DOHH2 (cell line): ENCODE measurements at regions not wholly inside any gene's neighbourhood (a gene's known extent, or its start where the extent isn't known, plus 50 kb on each side); places are given as distances from the start of the nearest gene placed in this dataset.

Experiments used
- H3F3A ChIP-seq: fragments of 200-600 bp; sonication (generic), shearing (Covaris generic); 2 replicates; pipeline ENCODE4 v1.6.0; 2016; ENCODE audit warnings: antibody characterized with exemption, mild to moderate bottlenecking; ENCODE audit not compliant: control insufficient read depth, insufficient read depth
- H3K27ac ChIP-seq: fragments of 200-600 bp; sonication (generic); 2 replicates; pipeline ENCODE4 v1.5.1; 2014; ENCODE audit warnings: low read depth, mild to moderate bottlenecking, low read length, moderate library complexity
- H3K27me3 ChIP-seq: fragments of 200-600 bp; sonication (generic); 2 replicates; pipeline ENCODE4 v1.6.1; 2014; ENCODE audit warnings: mild to moderate bottlenecking, low read length, mixed read lengths; ENCODE audit not compliant: control insufficient read depth
- H3K36me3 ChIP-seq: fragments of 200-600 bp; sonication (generic); 2 replicates; pipeline ENCODE4 v1.6.1; 2014; ENCODE audit warnings: mild to moderate bottlenecking, low read length, moderate library complexity, mixed read lengths; ENCODE audit not compliant: control insufficient read depth
- H3K4me1 ChIP-seq: fragments of 200-600 bp; sonication (generic); 2 replicates; pipeline ENCODE4 v1.6.1; 2014; ENCODE audit warnings: mild to moderate bottlenecking, low read length, mixed read lengths; ENCODE audit not compliant: control insufficient read depth
- H3K4me2 ChIP-seq: fragments of 200-600 bp; sonication (generic); 2 replicates; pipeline ENCODE4 v1.6.0; 2014; ENCODE audit warnings: mild to moderate bottlenecking, low read length, moderate library complexity
- H3K4me3 ChIP-seq: fragments of 200-600 bp; sonication (generic); 2 replicates; pipeline ENCODE4 v1.5.1; 2014; ENCODE audit warnings: mild to moderate bottlenecking, low read length, mixed read lengths
- H3K79me2 ChIP-seq: fragments of 200-600 bp; sonication (generic); 2 replicates; pipeline ENCODE4 v1.6.1; 2014; ENCODE audit warnings: mild to moderate bottlenecking, low read length, mixed read lengths; ENCODE audit not compliant: control insufficient read depth
- H3K9me2 ChIP-seq: fragments of 200-600 bp; sonication (generic); replicated peaks from 2 replicates; pipeline ENCODE4 v1.6.1; 2014; ENCODE audit warnings: mild to moderate bottlenecking, low read length, mixed read lengths; ENCODE audit not compliant: control insufficient read depth
- H3K9me3 ChIP-seq: fragments of 200-600 bp; sonication (generic); 2 replicates; pipeline ENCODE4 v1.6.1; 2014; ENCODE audit warnings: antibody characterized with exemption, low read length, mixed read lengths; ENCODE audit not compliant: control insufficient read depth, insufficient read depth
- H4K20me1 ChIP-seq: fragments of 200-600 bp; sonication (generic); 2 replicates; pipeline ENCODE4 v1.6.0; 2014; ENCODE audit warnings: low read depth, mild to moderate bottlenecking, antibody characterized with exemption, low read length, moderate library complexity; ENCODE audit not compliant: control insufficient read depth, insufficient read depth
- EZH2phosphoT487 ChIP-seq: fragments of 200-600 bp; sonication (generic); IDR thresholded peaks from 2 replicates; pipeline ENCODE4 v1.6.1; 2017; ENCODE audit warnings: borderline replicate concordance, mild to moderate bottlenecking, antibody characterized with exemption, low read length, moderate library complexity, mixed read lengths
- TF ChIP-seq, protein P1 (sequence below): fragments of 200-600 bp; sonication (generic); IDR thresholded peaks from one replicate; pipeline ENCODE4 v1.5.1; 2014; ENCODE audit warnings: antibody characterized with exemption, mild to moderate bottlenecking, low read depth, low read length; ENCODE audit not compliant: poor library complexity, severe bottlenecking

DNA sequence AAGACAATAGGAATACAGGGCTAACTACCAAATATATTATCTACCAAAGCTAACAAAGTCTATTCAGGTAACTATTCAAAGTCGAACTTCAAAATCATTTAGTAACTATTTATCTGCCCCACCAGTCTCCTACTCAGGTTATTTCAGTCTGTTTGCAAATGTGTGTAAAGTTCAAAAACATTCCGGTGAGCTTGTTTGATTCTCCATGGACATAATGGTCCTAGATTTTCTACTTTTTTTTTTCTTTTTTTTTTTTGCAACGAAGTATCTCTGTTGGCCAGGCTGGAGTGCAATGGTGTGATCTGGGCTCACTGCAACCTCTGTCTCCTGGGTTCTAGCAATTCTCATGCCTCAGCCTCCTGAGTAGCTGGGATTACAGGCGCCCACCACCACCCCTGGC, 236.0 kb upstream of the FOXQ1 start:
- Histone ChIP-seq H3K9me2 (no peaks in the 10 kb centered on the region), H3K4me3 (no peak overlapping the region), H4K20me1 (no peaks in the 10 kb centered on the region), H3K4me2 (no peak overlapping the region), H3F3A (no peaks in the 10 kb centered on the region), H3K79me2 (no peaks in the 10 kb centered on the region), H3K36me3 (no peaks in the 10 kb centered on the region), H3K9me3 (no peaks in the 10 kb centered on the region), H3K27me3 (no peaks in the 10 kb centered on the region), H3K4me1 (no peaks in the 10 kb centered on the region), H3K27ac (no peak overlapping the region)
- TF ChIP-seq EZH2phosphoT487 = no peak
- TF ChIP-seq, protein P1, sequence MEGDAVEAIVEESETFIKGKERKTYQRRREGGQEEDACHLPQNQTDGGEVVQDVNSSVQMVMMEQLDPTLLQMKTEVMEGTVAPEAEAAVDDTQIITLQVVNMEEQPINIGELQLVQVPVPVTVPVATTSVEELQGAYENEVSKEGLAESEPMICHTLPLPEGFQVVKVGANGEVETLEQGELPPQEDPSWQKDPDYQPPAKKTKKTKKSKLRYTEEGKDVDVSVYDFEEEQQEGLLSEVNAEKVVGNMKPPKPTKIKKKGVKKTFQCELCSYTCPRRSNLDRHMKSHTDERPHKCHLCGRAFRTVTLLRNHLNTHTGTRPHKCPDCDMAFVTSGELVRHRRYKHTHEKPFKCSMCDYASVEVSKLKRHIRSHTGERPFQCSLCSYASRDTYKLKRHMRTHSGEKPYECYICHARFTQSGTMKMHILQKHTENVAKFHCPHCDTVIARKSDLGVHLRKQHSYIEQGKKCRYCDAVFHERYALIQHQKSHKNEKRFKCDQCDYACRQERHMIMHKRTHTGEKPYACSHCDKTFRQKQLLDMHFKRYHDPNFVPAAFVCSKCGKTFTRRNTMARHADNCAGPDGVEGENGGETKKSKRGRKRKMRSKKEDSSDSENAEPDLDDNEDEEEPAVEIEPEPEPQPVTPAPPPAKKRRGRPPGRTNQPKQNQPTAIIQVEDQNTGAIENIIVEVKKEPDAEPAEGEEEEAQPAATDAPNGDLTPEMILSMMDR = no peak

DNA sequence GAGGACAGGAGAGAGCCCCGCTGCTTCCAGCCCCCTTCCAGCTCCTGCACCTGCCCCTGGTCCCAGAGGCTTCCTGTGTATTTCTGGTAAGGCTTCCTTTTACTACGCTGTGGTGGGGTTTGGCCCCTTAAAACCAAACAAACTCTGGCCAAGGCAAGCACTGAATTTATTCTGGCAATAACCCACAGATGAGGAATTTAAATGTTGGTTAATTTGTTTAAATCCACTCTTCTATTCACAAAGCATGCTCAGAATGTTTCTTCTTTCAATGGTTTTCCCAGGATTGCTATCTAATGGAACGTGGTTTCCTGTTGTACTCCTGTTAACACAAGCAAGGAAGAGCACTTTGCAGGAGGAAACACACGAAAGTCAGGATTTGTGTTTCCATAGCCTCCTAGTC, 236.5 kb upstream of the FOXQ1 start:
- H3K9me2 ChIP-seq = no peaks in the 10 kb centered on the region
- no peak for TF ChIP-seq EZH2phosphoT487
- TF ChIP-seq, protein P1 = no peak
- H3K9me3 ChIP-seq = no peaks in the 10 kb centered on the region
- H3K4me3 ChIP-seq = no peak overlapping the region
- no peaks in the 10 kb centered on the region for H4K20me1 ChIP-seq
- H3F3A ChIP-seq = no peaks in the 10 kb centered on the region
- H3K79me2 ChIP-seq = no peaks in the 10 kb centered on the region
- H3K4me2 ChIP-seq = no peak overlapping the region
- H3K36me3 ChIP-seq = no peaks in the 10 kb centered on the region
- H3K27me3 ChIP-seq = no peaks in the 10 kb centered on the region
- H3K27ac ChIP-seq = no peak overlapping the region
- no peaks in the 10 kb centered on the region for H3K4me1 ChIP-seq

DNA sequence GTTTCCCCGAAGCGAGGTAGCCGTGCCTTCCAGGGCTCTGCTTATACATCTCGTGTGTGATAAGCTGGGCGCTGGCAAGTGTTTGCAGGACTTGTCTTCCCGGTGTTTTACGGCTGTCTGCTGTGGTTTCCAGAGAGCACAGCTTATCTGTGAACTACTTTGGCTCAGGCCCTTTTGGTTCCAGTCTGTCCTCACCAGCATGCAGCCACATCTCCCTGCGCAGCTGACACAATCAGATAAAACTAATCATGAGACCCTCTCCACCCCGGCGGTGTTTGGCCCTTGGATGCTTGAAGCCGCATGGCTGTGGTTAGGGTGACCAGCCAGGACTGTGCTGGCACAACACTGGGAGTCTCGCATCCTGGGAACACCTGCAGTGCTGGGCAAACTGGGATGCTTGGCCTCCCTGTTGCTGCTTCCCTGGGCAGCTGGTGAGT, 241.8 kb upstream of the FOXQ1 start:
- H4K20me1 ChIP-seq = no peaks in the 10 kb centered on the region
- H3K27ac ChIP-seq = no peak overlapping the region
- H3K9me3 ChIP-seq = no peaks in the 10 kb centered on the region
- no peaks in the 10 kb centered on the region for H3K36me3 ChIP-seq
- no peaks in the 10 kb centered on the region for H3K4me1 ChIP-seq
- no peak overlapping the region for H3K4me2 ChIP-seq
- TF ChIP-seq, protein P1 = no peak
- no peak for TF ChIP-seq EZH2phosphoT487
- H3K9me2 ChIP-seq = no peaks in the 10 kb centered on the region
- no peaks in the 10 kb centered on the region for H3K79me2 ChIP-seq
- no peaks in the 10 kb centered on the region for H3K27me3 ChIP-seq
- no peaks in the 10 kb centered on the region for H3F3A ChIP-seq
- no peak overlapping the region for H3K4me3 ChIP-seq

GRCh38 chr6:1068905-1069304, 243.0 kb upstream of the FOXQ1 start:
- Histone ChIP-seq H3K79me2 (no peaks in the 10 kb centered on the region), H3K9me2 (no peaks in the 10 kb centered on the region), H3F3A (no peaks in the 10 kb centered on the region), H3K27me3 (no peaks in the 10 kb centered on the region), H3K36me3 (no peaks in the 10 kb centered on the region), H3K4me2 (no peak overlapping the region), H4K20me1 (no peaks in the 10 kb centered on the region), H3K27ac (no peak overlapping the region), H3K4me3 (no peak overlapping the region), H3K9me3 (no peaks in the 10 kb centered on the region), H3K4me1 (no peaks in the 10 kb centered on the region)
- TF ChIP-seq, protein P1 = no peak
- TF ChIP-seq EZH2phosphoT487 = no peak
